OCI-LY1 (cell line): ENCODE measurements at regions not wholly inside any gene's neighbourhood (a gene's known extent, or its start where the extent isn't known, plus 50 kb on each side); places are given as distances from the start of the nearest gene placed in this dataset.

Experiments
- H2AFZ ChIP-seq: fragments of 200-600 bp; sonication (generic), shearing (Covaris generic); 2 replicates; pipeline ENCODE4 v1.6.0; 2014; ENCODE audit warnings: antibody characterized with exemption, mild to moderate bottlenecking, low read length
- H3F3A ChIP-seq: fragments of 200-600 bp; sonication (generic), shearing (Covaris generic); 2 replicates; pipeline ENCODE4 v1.6.0; 2014; ENCODE audit warnings: mild to moderate bottlenecking, antibody characterized with exemption, low read length, moderate library complexity; ENCODE audit not compliant: insufficient read depth
- H3K27ac ChIP-seq: fragments of 200-600 bp; sonication (generic); 2 replicates; pipeline ENCODE4 v1.5.1; 2014; ENCODE audit warnings: low read length, mixed run types, mild to moderate bottlenecking, low read depth; ENCODE audit not compliant: poor library complexity, severe bottlenecking
- H3K27me3 ChIP-seq: fragments of 200-600 bp; sonication (generic); 2 replicates; pipeline ENCODE4 v1.6.0; 2014; ENCODE audit warnings: antibody characterized with exemption, mild to moderate bottlenecking, low read length, moderate library complexity; ENCODE audit not compliant: insufficient read depth
- H3K36me3 ChIP-seq: fragments of 200-600 bp; sonication (generic); 2 replicates; pipeline ENCODE4 v1.6.1; 2014; ENCODE audit warnings: mild to moderate bottlenecking, antibody characterized with exemption, low read length, moderate library complexity, mixed read lengths; ENCODE audit not compliant: insufficient read depth
- H3K4me1 ChIP-seq: fragments of 200-600 bp; sonication (generic); 2 replicates; pipeline ENCODE4 v1.5.1; 2014; ENCODE audit warnings: mild to moderate bottlenecking, low read length, moderate library complexity; ENCODE audit not compliant: insufficient read depth, severe bottlenecking
- H3K4me2 ChIP-seq: fragments of 200-600 bp; sonication (generic), shearing (Covaris generic); 2 replicates; pipeline ENCODE4 v1.6.1; 2014; ENCODE audit warnings: low read length
- H3K4me3 ChIP-seq: fragments of 200-600 bp; sonication (generic); 2 replicates; pipeline ENCODE4 v1.5.1; 2014; ENCODE audit warnings: low read length, low read depth, mild to moderate bottlenecking, mixed read lengths; ENCODE audit not compliant: poor library complexity, severe bottlenecking
- H3K79me2 ChIP-seq: fragments of 200-600 bp; shearing (Covaris generic); 2 replicates; pipeline ENCODE4 v1.6.1; 2016; ENCODE audit warnings: mixed run types, low read length, mixed read lengths; ENCODE audit not compliant: insufficient read depth
- H3K9ac ChIP-seq: fragments of 200-600 bp; sonication (generic), shearing (Covaris generic); 2 replicates; pipeline ENCODE4 v1.6.1; 2014; ENCODE audit warnings: mild to moderate bottlenecking, low read length, mixed read lengths
- H3K9me2 ChIP-seq: fragments of 200-600 bp; sonication (generic), shearing (Covaris generic); 2 replicates; pipeline ENCODE4 v1.6.1; 2014; ENCODE audit warnings: low read depth, mild to moderate bottlenecking, low read length, mixed read lengths
- H3K9me3 ChIP-seq: fragments of 200-600 bp; shearing (Covaris generic); 2 replicates; pipeline ENCODE4 v1.6.1; 2014; ENCODE audit warnings: low read length, mixed read lengths
- H4K20me1 ChIP-seq: fragments of 200-600 bp; sonication (generic), shearing (Covaris generic); 2 replicates; pipeline ENCODE4 v1.6.0; 2016; ENCODE audit warnings: mild to moderate bottlenecking, low read length; ENCODE audit not compliant: insufficient read depth
- CTCF ChIP-seq: fragments of 200-600 bp; sonication (generic), shearing (Covaris generic); IDR thresholded peaks from 2 replicates; pipeline ENCODE4 v1.5.1; 2017; ENCODE audit warnings: mild to moderate bottlenecking, antibody characterized with exemption, low read length, moderate library complexity, mixed read lengths
- EZH2 ChIP-seq: fragments of 200-600 bp; sonication (generic), shearing (Covaris generic); IDR thresholded peaks from 2 replicates; pipeline ENCODE4 v1.8.0; 2017; ENCODE audit warnings: borderline replicate concordance, mixed run types, mild to moderate bottlenecking, antibody characterized with exemption, low read length, moderate library complexity, mixed read lengths

GRCh38 chr13:61316647-61317046, 99.0 kb downstream of the PCDH20 start:
- Histone ChIP-seq H3K4me1 (no peaks in the 10 kb centered on the region), H2AFZ (no peak overlapping the region), H3K9ac (no peak overlapping the region), H3K27ac (no peak overlapping the region), H3K9me3 (no peaks in the 10 kb centered on the region), H3K36me3 (no peaks in the 10 kb centered on the region), H3K4me3 (no peak overlapping the region), H3K27me3 (no peaks in the 10 kb centered on the region), H3K4me2 (no peak overlapping the region), H4K20me1 (no peaks in the 10 kb centered on the region), H3F3A (no peaks in the 10 kb centered on the region), H3K79me2 (no peaks in the 10 kb centered on the region), H3K9me2 (no peaks in the 10 kb centered on the region)
- TF ChIP-seq EZH2: no peak
- TF ChIP-seq CTCF: no peak

DNA sequence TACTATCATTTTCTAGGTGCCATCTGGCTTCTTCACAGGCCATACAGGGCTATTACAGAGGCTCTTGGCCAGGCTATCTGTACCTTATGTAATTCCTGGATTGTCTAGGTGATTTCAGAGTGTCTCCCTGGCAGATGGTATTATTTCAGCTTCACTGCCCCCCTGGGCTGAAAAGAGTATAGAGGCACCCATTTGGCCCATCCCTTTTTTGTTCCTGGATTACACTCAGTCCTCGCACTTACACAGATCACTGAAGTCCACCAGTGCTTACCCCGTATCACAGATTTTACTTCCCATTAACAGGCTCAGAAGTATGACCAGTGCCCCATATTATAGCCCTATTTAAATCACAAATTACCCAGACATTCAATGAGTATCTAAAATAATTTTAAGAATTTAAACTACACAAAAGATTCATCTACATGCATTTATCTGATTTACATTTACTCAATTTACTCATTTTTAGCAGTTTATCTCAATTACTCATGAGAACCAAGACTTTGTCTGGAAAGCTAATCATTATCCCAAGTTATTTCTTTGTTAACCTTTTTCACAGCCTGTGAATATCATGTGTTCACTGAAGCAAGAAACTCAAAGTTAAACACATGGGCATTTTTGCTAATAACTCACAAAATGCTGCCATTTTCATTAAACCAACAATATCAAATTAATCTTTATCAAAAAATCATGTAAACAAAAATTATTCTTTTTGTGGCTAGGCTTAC, 121.0 kb downstream of the PCDH20 start:
- TF ChIP-seq EZH2 (no peak), CTCF (no peak)
- H3K27me3 ChIP-seq: no peaks in the 10 kb centered on the region
- H3K9ac ChIP-seq: no peak overlapping the region
- H3K9me2 ChIP-seq: no peaks in the 10 kb centered on the region
- H3K4me1 ChIP-seq: no peaks in the 10 kb centered on the region
- H3K9me3 ChIP-seq: no peaks in the 10 kb centered on the region
- H3K27ac ChIP-seq: no peak overlapping the region
- H3K4me2 ChIP-seq: no peak overlapping the region
- no peaks in the 10 kb centered on the region for H3K79me2 ChIP-seq
- H3F3A ChIP-seq: no peaks in the 10 kb centered on the region
- H4K20me1 ChIP-seq: no peaks in the 10 kb centered on the region
- H3K36me3 ChIP-seq: no peaks in the 10 kb centered on the region
- H2AFZ ChIP-seq: no peak overlapping the region
- no peak overlapping the region for H3K4me3 ChIP-seq

GRCh38 chr13:61286148-61286745, 129.4 kb downstream of the PCDH20 start:
- H3K27me3 ChIP-seq: no peaks in the 10 kb centered on the region
- H3K9me2 ChIP-seq: no peaks in the 10 kb centered on the region
- H3F3A ChIP-seq: no peaks in the 10 kb centered on the region
- H3K27ac ChIP-seq: no peak overlapping the region
- no peaks in the 10 kb centered on the region for H4K20me1 ChIP-seq
- H3K9ac ChIP-seq: no peak overlapping the region
- H3K4me3 ChIP-seq: no peak overlapping the region
- H3K36me3 ChIP-seq: no peaks in the 10 kb centered on the region
- H2AFZ ChIP-seq: no peak overlapping the region
- TF ChIP-seq CTCF: peak; percentile 59
- no peak for TF ChIP-seq EZH2
- no peak overlapping the region for H3K4me2 ChIP-seq
- H3K9me3 ChIP-seq: no peaks in the 10 kb centered on the region
- no peaks in the 10 kb centered on the region for H3K4me1 ChIP-seq
- H3K79me2 ChIP-seq: no peaks in the 10 kb centered on the region
